Stimulated activated CD4-positive, alpha-beta T cell treated with anti-CD3 and anti-CD28 coated beads, Interleukin-15, amount 100 ng/mL, for 24 hours (primary cell): ENCODE measurements at regions not wholly inside any gene's neighbourhood (a gene's known extent, or its start where the extent isn't known, plus 50 kb on each side); places are given as distances from the start of the nearest gene placed in this dataset.

Experiments
- DNase-seq: peaks from one replicate; pipeline ENCODE4 v3.0.0-alpha.2; 2020

DNA sequence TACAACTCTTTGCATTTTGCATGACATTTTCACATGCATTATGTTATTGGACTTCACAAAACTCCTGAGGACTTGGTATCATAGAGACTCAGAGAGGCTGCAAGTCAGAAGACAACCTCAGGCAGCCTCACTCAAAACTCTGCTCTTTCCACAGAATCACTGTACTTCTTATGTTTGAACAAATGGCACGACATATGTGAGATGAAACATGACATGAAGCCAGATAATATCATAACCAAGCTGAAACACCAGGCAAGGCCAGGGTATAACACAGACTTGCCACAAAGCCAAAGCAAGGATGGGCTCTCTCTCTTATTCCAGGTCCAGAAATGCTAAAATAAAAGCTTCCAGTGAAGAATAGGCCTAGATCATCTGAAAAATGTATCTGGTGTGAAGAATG, 425.8 kb upstream of the CDH5 start:
- no peak for DNase-seq

DNA sequence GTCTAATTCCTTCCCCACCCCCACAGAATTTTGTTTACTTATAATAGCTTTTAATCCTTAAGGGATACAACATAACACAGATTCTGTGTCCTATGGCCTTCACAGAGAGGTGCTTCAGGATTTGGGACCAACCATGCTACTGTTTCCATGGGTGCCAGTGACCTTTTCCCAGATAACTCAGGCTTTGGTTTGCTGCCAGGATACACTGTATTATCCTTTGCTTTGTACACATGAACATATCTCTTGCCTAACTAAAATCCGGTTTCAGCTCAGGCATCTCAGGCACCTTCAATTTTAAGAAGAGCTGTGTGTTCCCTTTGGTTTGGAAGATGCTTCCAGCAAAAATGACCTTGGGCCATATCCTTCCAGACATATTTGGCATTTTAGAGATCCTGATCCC, 428.4 kb upstream of the CDH5 start:
- DNase-seq = no peak

DNA sequence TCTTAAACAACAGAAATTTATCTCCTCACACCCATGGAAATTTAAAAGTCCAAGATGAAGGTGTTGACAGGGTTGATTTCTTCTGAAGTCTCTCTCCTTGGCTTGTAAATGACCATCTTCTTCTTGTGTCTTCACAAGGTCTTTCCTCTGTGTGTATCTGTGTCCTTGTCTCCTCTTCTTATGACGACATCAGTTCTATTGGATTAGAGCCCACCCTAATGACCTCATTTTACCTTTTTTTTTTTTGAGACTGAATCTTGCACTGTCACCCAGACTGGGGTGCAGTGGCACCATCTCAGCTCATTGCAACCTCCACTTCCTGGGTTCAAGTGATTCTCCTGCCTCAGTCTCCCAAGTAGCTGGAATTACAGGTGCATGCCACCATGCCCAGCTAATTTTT, 429.0 kb upstream of the CDH5 start:
- no peak for DNase-seq

DNA sequence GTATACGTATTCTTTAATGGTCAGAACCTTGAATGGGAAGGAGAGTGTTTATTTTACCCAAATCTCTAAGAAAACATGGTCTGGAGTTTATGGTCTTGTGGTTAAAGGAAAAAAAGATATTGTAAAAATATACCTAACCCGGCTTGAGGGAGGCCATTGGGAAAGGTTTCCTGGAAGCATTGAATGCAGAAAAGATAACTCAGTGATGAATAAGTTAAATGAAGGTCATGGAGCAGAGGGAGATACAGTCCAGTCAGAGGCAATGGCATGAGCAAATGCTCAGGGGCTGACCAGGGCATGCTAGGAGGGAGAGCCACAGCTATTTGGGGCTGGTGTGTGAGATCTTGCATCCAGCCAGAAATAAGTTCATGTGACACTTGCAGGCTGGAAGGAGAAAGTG, 430.4 kb upstream of the CDH5 start:
- DNase-seq = no peak

DNA sequence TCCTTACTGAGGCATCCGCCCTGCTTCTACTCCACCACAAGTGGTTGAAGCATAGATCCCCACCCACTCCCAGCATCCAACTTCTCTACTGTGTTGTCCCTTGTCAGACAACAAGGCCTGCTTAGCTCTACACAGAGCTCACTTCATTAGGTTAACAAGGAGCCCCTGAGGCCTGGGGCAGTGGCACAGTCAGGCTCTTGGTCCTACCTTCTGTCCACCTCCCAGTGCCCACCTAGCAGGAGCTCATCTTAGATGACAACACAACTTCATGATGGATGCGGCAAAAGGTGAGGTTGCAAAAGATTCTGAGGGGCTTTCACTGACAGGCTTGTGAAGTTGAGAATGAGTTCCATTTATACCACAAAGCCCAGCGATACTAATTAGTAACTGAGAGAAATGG, 432.0 kb upstream of the CDH5 start:
- DNase-seq = no peak

DNA sequence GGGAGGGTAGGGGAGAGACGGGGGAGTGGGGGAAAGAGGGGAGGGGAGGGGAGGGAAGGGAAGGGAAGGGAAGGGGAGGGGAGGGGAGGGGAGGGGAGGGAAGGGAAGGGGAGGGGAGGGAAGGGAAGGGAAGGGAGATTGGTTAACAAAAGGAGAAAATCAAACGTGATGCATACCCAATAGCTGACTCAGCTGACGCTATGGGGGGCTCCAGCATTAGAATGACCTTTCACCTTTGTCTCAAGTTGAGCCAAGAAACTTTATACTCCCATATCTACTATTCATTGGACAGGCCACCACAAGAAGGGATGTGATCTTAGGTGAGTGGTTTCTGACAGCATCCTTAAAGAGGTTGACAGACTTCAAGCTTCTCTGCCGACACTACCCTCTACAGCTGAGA, 432.8 kb upstream of the CDH5 start:
- DNase-seq = no peak

DNA sequence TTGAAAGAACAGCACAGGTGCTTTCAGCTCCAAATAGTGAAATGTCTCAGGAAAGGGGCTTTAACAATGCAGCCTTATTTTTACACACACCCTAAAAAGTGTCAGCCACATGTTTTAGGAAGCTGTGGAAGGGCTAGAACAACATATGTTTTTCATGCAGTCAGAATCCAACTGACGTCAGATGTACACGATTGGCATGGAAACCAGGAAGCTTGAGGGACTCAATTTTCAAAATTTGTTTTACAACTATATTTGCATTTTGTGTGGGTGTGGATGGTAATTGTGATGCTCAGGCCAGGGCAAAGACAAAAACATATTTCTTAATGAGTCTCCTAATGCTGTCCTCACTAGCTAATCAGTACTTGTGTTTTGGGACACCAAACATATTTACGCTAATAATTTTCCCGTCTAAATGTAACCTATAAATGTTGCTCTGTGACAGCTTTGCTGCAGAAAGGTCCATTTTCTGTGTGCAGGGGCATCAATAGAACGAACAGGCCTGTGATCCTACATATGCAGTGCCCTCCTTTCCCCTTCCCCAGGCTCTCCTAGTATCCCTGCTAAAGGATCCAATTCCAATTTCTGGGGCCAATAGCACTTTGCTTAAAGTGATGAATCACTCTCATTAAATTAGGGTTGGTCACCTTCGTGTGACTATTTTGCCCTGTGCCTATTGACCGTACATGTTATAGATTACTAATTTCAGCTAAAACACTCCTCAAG, 434.0 kb upstream of the CDH5 start:
- no peak for DNase-seq

DNA sequence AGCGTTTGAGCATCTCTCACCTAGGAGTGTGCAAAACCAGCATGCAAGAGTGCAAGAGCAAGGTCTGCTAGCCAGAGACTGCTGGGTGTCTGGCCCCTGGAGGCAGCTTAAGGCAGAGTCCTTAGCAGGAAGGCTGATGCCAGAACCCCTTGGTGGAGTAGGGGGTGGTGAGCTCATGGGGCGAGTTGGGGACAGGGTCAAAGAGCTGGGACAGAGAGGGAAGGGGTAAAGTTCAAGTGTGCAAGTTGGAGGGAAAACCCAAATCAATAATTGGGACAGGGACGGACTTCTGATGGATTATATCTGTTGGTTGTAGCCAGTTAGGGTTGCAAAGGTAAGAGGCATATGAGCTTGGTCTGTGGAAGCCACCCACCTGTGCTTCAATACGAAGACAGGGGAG, 443.6 kb upstream of the CDH5 start:
- no peak for DNase-seq

DNA sequence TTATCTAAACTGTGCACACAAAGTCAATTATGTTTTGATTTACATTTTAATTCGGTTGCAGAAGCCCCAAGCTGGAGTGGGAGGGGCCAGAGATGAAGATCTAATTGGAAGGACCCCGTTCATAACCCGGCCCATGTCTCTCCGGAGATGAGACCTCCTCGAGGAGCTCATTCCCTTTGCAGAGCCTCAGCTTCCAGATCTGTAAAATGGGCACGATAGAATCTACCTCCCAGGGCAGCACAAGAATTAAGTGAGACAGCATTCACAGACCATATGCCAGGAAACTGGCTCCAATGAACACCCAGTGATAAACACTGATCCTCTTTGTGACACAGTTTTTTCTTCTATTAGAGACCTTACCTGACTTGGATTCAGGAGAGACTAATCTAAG, 446.5 kb upstream of the CDH5 start:
- DNase-seq = no peak

DNA sequence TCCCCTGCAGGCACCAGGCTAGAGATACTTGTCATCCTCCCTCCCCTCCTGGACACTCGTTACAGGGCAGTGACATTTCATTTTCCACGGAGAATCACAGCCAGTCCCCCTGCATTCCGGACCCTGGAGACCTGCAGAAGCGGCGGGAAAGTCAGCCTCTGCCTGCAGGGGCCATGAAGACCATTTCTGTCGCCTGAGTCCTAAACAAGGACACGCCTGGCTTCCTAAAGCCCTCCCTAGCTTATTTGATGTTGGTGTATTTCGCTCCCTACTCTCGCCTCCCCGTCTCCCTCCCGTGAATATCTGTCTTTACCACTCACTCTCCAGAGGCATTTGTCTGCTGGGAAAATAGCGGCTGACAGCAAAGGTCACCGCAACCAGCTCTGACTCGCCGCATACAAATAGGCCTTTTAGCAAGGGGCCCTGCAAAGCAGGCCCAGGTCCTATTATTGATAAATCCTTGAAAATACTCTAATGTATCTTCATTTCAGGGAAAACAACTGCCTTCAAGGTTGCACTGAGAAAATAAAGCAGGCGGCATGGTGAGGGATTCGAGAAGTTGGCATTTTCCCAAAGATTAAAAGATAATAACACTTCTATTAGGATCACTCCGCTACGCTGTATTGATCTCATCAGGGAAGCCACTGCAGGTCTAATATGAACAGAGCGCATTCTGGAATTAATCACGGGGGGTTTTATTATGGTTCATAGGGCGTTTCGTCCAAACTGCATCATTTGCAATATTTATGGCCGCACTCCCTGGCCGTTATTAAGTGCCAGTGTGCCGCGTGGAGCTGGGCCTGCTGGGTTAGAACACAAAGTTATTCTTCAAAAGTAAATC, 447.1 kb upstream of the CDH5 start:
- DNase-seq = no peak

DNA sequence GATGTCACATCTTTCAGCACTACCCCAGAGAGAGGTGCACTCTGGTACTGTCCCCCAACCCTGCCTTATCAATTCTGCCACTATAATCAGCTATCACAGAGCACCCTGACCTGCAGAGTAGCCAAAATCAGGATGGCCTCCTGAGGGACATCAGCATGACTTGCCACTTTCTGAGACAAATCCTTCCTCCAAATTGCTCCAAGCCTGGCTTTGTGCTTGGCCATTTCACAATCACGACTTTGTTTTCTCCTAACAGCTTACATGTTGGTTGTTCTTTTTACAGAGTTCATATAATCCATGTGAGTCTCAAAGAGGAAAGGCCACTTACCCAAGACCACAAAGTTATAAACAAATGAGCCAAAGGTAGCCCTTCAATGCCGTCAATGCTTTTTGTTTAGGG, 449.0 kb upstream of the CDH5 start:
- no peak for DNase-seq

DNA sequence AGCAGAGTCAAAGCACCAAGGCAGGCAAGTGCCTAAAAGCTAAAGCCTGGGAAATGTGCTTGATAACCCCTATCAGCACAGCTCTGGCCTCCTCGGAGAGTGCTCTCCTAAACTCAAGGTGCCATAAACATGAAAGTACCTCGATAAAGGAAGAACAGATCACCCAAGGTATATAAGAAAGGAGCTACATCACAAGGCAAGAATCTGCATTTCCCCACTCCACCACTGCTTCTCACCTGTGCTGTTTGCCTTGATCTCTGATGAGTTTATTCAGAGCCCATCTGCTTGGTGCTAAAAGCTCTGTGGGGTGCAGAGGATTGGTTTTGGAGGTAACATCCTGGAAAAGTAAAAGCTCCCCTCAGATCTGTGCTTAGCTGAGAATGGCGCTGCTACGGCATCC, 449.5 kb upstream of the CDH5 start:
- DNase-seq = no peak

DNA sequence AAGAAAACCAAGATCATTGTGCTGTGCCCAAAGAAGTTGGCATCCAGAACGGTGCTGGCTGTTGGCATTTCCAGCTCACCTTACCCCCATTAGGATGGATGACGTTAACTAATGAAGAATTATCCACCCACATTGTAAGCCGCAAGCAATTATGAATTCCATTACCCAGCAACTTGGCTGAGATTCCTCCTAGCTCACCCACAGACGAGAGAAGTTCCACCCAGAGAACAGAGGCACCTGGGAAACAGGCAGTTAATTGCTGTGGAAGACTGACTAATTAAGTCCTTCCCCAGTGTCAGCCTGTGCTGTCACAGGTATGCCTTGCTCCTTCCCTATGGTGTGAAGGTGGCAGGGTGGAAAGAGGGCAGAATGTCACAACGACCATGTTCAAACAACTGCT, 456.2 kb upstream of the CDH5 start:
- DNase-seq = no peak

DNA sequence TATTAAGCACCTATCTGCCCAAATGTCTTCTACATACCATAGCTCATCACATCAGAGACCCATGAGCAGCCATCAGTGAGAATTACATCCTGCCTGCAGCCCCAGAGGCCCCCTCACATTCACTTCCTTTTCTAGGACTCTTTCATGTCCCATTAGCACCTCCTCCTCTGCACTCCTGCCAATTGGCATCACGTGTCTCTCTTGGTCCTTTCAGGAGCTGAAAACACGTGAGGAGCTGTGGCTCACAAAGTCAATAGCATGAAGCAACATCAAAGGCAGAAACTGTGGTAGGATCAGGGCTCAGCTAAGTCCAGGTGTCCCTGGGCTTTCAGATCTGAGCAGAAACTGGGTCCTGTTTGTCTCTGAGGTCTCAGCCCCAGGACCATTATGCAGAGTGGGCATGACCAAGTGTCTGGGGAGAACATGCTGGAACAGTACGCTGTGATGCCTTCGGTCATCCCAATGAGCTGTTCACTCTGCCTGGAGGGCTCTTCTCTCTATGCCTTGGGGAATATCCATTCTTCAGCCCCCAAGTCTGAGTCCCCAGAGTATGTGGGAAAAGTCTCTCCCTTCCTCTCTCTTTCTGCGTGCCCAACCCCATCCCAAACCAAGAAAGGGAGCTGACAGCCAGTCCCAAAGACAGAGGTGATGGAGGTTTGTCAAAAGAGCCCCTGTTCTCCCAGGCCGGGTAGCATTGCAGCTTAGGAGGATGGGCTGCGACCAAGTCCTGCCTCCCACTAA, 457.0 kb upstream of the CDH5 start:
- no peak for DNase-seq

DNA sequence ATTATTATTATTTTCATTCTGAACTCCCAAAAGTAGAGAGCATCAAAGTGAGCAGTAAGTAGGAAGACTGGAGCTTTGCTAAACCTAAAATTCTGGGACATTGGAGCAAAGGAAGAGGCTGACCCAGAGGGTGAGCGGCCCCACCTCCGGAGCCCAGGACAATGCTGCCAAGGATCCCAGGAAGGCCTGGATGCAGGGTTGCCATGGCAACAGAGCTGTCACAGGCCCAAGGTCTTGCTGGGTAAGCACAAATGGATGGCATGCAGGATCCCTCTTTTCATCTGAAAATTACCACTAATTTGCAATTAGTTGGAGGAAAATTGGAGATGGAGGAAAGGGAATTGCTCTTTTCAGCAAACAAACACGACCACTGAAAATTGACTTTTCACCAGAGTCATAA, 457.9 kb upstream of the CDH5 start:
- DNase-seq = no peak

DNA sequence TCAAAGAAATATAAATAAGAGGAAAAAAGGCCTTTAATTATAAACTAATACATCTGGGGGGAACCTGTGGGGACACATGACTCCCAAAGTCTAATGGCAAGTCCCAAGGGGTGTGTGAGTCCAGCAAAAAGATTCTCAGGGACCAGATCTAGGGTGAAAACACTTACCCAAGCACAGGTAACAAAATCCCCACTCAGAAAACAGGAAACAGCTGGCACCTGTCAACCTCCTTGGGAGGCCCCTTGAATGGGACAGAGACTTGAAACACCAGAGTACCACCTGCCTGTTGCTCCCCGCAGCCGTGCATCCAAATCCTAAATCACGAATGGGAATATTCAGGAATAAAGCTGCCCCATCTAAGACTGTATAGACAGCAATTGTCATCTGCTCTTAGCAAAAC, 461.2 kb upstream of the CDH5 start:
- DNase-seq = no peak

DNA sequence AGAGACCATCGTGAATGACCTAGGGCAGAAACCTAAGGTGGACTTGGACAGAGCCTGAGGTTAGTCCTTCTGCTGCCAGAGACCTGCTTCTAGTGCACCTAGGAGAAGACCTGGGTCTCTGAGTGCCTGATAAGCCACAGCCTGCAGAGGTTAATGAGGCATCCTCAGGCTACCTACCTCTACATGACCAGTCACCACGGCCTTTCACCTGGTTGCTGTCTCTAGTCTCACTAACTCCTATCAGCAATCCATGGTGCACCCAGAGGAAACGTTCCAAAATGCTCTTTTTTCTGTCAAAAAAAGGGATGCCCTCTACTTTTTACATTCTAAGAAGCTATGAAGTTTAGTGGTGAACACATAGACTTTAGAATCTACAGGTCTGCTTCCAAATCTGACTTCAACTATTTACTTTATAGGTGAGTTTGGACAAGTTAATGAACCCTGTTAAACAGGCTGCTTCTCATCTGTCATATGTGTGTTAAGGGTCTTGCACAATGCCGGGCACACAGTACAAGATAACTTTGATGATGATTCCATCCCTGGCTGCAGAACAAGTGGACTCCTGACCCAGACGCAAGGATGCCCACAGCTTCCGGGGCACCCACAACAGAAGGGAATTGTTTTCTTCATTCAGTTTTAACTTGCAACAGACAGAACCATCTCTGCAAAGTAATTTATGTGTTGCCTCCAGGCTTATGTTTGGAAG, 469.9 kb upstream of the CDH5 start:
- no peak for DNase-seq

DNA sequence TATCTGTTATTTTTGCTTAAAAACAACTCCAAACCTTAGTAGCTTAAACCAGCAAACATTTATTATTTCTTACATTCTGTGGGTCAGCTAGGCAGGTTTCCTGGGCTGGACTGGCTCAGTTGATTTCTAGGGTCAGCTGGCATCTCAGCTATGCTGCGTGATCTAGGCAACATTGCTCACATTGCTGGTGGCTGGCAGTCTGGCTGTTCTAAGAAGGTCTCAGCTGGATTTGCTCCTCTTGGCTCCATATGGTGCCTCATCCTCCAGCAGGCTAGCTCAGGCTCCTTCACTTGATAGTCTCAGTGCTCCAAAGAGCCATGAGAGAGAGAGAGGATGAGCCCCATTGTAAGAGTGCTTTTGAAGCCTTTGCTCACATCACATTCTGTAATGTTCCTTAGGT, 470.6 kb upstream of the CDH5 start:
- DNase-seq = no peak

DNA sequence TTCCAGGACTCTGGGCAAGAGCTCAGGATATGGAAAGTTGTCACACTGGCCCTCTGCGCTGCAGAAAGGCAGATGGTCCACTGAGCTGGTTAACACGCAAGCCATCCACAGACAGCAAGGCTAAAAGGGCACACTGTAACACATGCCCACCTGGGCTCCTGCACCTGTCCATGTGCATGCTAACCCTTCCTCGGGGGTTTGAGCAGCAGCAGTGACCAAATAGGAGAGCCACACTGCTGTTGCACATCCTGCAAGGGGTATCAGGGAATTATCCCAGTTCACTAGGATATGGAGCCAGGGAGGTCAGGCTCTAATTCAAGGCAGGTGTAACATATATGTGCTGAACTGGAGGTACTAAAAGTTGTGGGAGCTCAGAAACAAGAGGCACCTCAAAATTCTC, 471.0 kb upstream of the CDH5 start:
- no peak for DNase-seq

DNA sequence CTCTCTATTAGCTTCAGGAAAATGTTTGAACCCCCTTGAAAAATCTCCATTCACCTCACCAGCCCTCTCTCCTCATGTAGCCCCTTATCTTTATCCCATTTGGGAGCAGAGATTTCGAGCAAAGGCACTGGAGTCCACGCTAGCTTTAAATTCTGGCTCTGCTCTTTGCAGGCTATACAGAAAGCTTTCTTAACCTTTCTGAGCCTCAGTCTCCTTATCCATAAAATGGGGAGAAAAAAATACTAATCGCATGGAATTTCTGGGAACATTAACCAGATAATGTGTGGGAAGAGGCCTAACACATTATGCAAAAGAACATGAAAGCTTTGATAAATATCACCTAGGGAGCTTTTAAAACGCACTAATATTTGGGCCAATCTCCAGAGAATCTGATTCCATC, 476.3 kb upstream of the CDH5 start:
- DNase-seq = no peak

DNA sequence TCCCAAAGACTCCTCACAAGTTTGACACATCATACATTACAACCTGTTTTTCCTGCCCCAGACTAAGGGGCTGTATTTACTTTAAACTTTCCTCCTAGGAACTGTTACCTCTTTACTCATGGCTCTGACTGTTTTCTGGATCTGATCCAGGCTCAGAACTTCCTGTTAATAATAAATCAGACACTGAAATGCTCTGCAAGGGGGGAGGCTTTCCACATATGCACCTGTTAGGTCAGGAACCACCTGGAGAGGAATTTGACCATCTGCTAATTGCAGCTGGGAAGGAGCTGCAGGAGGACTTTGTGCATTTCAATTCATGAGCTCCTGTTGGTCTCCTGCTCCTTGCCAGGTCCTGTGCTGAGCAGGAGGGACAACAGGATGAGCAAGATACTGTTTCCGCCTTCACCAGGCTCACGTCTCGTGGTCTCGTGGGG, 476.9 kb upstream of the CDH5 start:
- no peak for DNase-seq

DNA sequence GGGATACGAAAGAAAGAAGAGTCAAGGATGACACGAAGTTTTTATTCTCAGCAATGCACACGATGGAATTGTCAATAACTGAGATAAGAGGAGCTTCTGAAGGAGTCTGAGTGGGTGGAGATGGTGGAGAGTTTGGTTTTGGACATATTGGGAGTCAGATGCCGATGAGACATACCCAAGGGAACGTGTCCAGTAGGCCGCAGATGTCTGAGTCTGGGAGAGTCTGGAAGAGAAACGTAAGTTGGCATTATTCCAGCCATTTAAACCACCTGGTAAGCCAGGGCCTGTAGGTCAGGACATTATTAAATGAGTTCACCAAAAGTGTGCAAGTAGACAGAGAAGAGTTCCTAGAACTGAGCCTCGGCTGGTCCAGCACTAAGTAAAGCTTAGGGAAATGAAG, 478.3 kb upstream of the CDH5 start:
- no peak for DNase-seq

DNA sequence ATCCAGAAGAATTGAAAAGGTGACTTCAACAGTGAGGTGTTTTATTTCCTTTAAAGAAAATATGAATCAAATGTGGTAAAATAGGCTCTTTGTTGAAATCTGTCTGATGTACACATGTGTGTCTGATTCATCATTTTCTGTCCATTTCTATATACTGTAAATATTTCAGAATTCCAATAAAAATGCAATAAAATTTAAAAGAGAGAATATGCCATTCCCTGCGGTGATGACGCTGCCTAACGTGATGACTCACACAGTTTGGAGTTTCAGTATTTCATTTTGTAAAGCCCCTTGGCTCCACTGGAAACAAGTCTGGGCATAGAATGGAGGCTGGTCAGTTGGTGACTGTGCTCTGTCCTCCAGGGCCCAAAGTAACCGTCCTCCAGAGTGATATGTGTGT, 482.5 kb upstream of the CDH5 start:
- no peak for DNase-seq
